ENCODE measurements at regions not wholly inside any gene's neighbourhood (a gene's known extent, or its start where the extent isn't known, plus 50 kb on each side); places are given as distances from the start of the nearest gene placed in this dataset.

DNA sequence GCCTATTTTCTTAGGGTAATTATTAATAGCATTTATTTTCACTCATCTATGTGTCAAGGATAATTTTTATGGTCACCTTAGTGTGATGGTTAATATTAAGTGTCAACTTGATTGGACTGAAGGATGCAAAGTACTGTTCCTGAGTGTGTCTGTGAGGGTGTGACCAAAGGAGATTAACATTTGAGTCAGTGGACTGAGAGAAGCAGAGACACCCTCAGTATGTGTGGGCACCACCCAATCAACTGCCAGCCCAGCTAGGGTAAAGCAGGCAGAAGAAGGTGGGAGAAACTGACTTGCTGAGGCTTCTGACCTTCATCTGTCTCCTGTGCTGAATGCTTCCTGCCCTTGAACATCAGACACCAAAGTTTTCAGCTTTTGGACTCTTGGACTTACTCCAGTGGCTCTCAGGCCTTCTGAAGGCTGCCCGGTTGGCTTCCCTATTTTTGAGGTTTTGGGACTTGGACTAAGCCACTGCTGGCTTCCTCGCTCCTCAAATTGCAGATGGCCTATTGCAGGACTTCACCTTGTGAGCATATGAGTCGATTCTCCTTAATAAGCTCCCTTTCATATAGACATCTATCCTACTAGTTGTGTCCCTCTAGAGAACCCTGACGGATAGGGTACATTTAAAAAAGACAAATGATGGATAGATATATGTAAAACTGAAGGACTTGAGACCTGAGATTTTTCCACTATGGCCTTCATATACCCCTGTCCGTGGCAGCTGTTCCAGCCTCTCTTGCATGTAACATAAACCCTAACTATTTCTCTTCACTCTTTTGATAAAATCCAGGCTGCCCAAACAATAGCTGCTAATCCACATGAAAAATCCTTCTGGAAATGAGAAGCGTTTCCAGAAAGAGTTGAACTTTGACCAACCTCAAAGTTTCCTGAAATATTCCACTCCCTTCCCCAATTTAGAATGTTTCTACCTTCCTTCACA, 62.1 kb upstream of the RGS17 start:
- H3F3A ChIP-seq (ENCODE audit: insufficient read depth, low read length, poor library complexity, severe bottlenecking), result no peaks in the 10 kb centered on the region
- no peak overlapping the region for H3K9ac ChIP-seq (ENCODE audit: low read length)
- H3K27me3 ChIP-seq (ENCODE audit: insufficient read depth, low read depth, low read length), result no peaks in the 10 kb centered on the region
- no peaks in the 10 kb centered on the region for H3K9me3 ChIP-seq (ENCODE audit: low read length)
- H2AFZ ChIP-seq (ENCODE audit: low read depth, low read length), result no peak overlapping the region
- H3K27ac ChIP-seq (ENCODE audit: low read length), result no peak overlapping the region
- TF ChIP-seq EP300 (conservative IDR thresholded peaks at IDR 0.05; ENCODE audit: poor library complexity, severe bottlenecking) (no peak), POLR2AphosphoS5 (IDR thresholded peaks at IDR 0.05) (no peak)
- H3K4me3 ChIP-seq (ENCODE audit: low read length), result no peak overlapping the region
- H3K79me2 ChIP-seq (replicated peaks; ENCODE audit: insufficient read depth, low read length), result no peaks in the 10 kb centered on the region
- H3K4me2 ChIP-seq (ENCODE audit: low read length), result no peak overlapping the region
- H3K36me3 ChIP-seq (ENCODE audit: insufficient read depth, low read length), result no peaks in the 10 kb centered on the region
- no peaks in the 10 kb centered on the region for H4K20me1 ChIP-seq (ENCODE audit: insufficient read depth)
- H3K9me2 ChIP-seq (ENCODE audit: insufficient read depth, low read length), result no peaks in the 10 kb centered on the region

GRCh38 chr6:153183925-153184324, 52.8 kb upstream of the RGS17 start:
- Histone ChIP-seq H3K27ac (ENCODE audit: low read length) (peak overlapping the region; percentile 62), H3K4me2 (ENCODE audit: low read length) (peak overlapping the region; percentile 50), H4K20me1 (ENCODE audit: insufficient read depth) (no peaks in the 10 kb centered on the region), H2AFZ (ENCODE audit: low read depth, low read length) (no peak overlapping the region), H3K4me3 (ENCODE audit: low read length) (peak overlapping the region; percentile 37), H3K9ac (ENCODE audit: low read length) (peak overlapping the region; percentile 9), H3K9me3 (ENCODE audit: low read length) (no peaks in the 10 kb centered on the region), H3K79me2 (replicated peaks; ENCODE audit: insufficient read depth, low read length) (no peaks in the 10 kb centered on the region), H3K9me2 (ENCODE audit: insufficient read depth, low read length) (no peaks in the 10 kb centered on the region), H3K27me3 (ENCODE audit: insufficient read depth, low read depth, low read length) (no peaks in the 10 kb centered on the region), H3K36me3 (ENCODE audit: insufficient read depth, low read length) (no peaks in the 10 kb centered on the region), H3F3A (ENCODE audit: insufficient read depth, low read length, poor library complexity, severe bottlenecking) (no peaks in the 10 kb centered on the region)
- TF ChIP-seq POLR2AphosphoS5 (IDR thresholded peaks at IDR 0.05) (peak; percentile 58), SMC3 (conservative IDR thresholded peaks at IDR 0.05; ENCODE audit: poor library complexity) (no peak), EP300 (conservative IDR thresholded peaks at IDR 0.05; ENCODE audit: poor library complexity, severe bottlenecking) (peak; percentile 80)

Small RNA genes in the stretch of these regions (small RNA-seq; reads per million reads assigned to genes)
- gene AL603908.1 (0 reads per million in 3 experiments), gene MTND3P20 (0 reads per million in 3 experiments), gene MTND4LP20 (0 reads per million in 3 experiments), gene RNA5SP225 (0.10 to 3.9 (median 0.42) reads per million in 3 experiments), gene RNU6-896P (0 reads per million in 3 experiments)

All from neural cell (in vitro differentiated cells).